NB4 (cell line): ENCODE measurements at regions not wholly inside any gene's neighbourhood (a gene's known extent, or its start where the extent isn't known, plus 50 kb on each side); places are given as distances from the start of the nearest gene placed in this dataset.

Experiments
- DNase-seq: peaks from one replicate; pipeline ENCODE4 v3.0.0; 2010; ENCODE audit warnings: low read depth
- H3K4me3 ChIP-seq: one replicate; pipeline ENCODE4 v1.5.1; 2011; ENCODE audit warnings: mild to moderate bottlenecking, low read depth, low read length, moderate library complexity
- CTCF ChIP-seq: IDR thresholded peaks from one replicate; pipeline ENCODE4 v1.5.1; 2012; ENCODE audit warnings: low read depth, low read length
- MAX ChIP-seq: IDR thresholded peaks from 2 replicates; pipeline ENCODE4 v1.6.1; 2011; ENCODE audit warnings: low read depth, low read length
- MYC ChIP-seq: IDR thresholded peaks from 2 replicates; pipeline ENCODE4 v1.6.1; 2011; ENCODE audit warnings: low read depth, low read length
- POLR2A ChIP-seq: IDR thresholded peaks from 2 replicates; pipeline ENCODE4 v1.6.1; 2011; ENCODE audit warnings: mild to moderate bottlenecking; ENCODE audit not compliant: insufficient read length; ENCODE audit errors: extremely low read depth

- H3K4me3 ChIP-seq = no peak overlapping the region
- TF ChIP-seq MAX (no peak), MYC (no peak), POLR2A (no peak), CTCF (no peak)
- no peak for DNase-seq
These were observed 127.2 kb upstream of the SLIT2 start for GRCh38 chr4:20124317-20125026.

- TF ChIP-seq CTCF (no peak), MYC (no peak), MAX (no peak), POLR2A (no peak)
- DNase-seq = no peak
- no peak overlapping the region for H3K4me3 ChIP-seq
These were observed 129.3 kb upstream of the SLIT2 start for GRCh38 chr4:20122198-20122988.

GRCh38 chr4:20119141-20119540 is 132.6 kb upstream of the SLIT2 start:
- DNase-seq = no peak
- TF ChIP-seq CTCF (no peak), POLR2A (no peak), MAX (no peak), MYC (no peak)
- no peak overlapping the region for H3K4me3 ChIP-seq

GRCh38 chr4:20109391-20109790 is 142.3 kb upstream of the SLIT2 start:
- TF ChIP-seq MAX = no peak
- TF ChIP-seq MYC = no peak
- no peak for TF ChIP-seq POLR2A
- TF ChIP-seq CTCF = no peak
- H3K4me3 ChIP-seq = no peak overlapping the region
- no peak for DNase-seq

GRCh38 chr4:20106921-20107320 is 144.8 kb upstream of the SLIT2 start:
- H3K4me3 ChIP-seq = no peak overlapping the region
- no peak for DNase-seq
- TF ChIP-seq CTCF (no peak), POLR2A (no peak), MAX (no peak), MYC (no peak)
